ENCODE measurements at regions not wholly inside any gene's neighbourhood (a gene's known extent, or its start where the extent isn't known, plus 50 kb on each side); places are given as distances from the start of the nearest gene placed in this dataset.

GRCh38 chr1:231104917-231105316, 56.9 kb upstream of the TRIM67 start:
- H3K27ac ChIP-seq = no peak overlapping the region
- no peak for TF ChIP-seq CTCF (IDR thresholded peaks at IDR 0.05)
- H3K9me3 ChIP-seq = no peaks in the 10 kb centered on the region
- ATAC-seq (no peak), DNase-seq (no peak)
- H3K36me3 ChIP-seq (ENCODE audit: insufficient read depth in 1 of 2, low read depth in 1 of 2) = no peaks in the 10 kb centered on the region
- H3K27me3 ChIP-seq (ENCODE audit: insufficient read depth in 3 of 3, low read length in 2 of 3) = no peaks in the 10 kb centered on the region
- 91 to 97% (median 95%) methylated on average over 2 of the region's 2 CpGs for WGBS, 3 donors
- H3K4me3 ChIP-seq = no peak overlapping the region
- H3K4me1 ChIP-seq = peaks cover 12% of the 10 kb centered on the region
- intact Hi-C loops (cut with DNase I) = no loop called here

- Histone ChIP-seq H3K36me3 (ENCODE audit: insufficient read depth in 1 of 2, low read depth in 1 of 2) (no peaks in the 10 kb centered on the region), H3K27ac (no peak overlapping the region), H3K9me3 (no peaks in the 10 kb centered on the region), H3K4me3 (no peak overlapping the region), H3K27me3 (ENCODE audit: insufficient read depth in 3 of 3, low read length in 2 of 3) (no peaks in the 10 kb centered on the region), H3K4me1 (peaks cover 12% of the 10 kb centered on the region)
- DNase-seq = no peak
- TF ChIP-seq CTCF (IDR thresholded peaks at IDR 0.05) = no peak
- ATAC-seq = no peak
- intact Hi-C loops (cut with DNase I) = no loop called here
- WGBS, 3 donors = 75 to 87% (median 79%) methylated on average over 1 of the region's 1 CpG
These were observed 57.9 kb upstream of the TRIM67 start for GRCh38 chr1:231103961-231104360.

- H3K36me3 ChIP-seq (ENCODE audit: insufficient read depth in 1 of 2, low read depth in 1 of 2) = no peaks in the 10 kb centered on the region
- no peak for DNase-seq
- no peak overlapping the region for H3K4me3 ChIP-seq
- 40 to 47% (median 41%) methylated on average over 9 of the region's 9 CpGs for WGBS, 3 donors
- no peaks in the 10 kb centered on the region for H3K9me3 ChIP-seq
- no peak for ATAC-seq
- peaks cover 0 to 4% (median 0%) of the 10 kb centered on the region in 3 donors for H3K27me3 ChIP-seq (ENCODE audit: insufficient read depth in 3 of 3, low read length in 2 of 3)
- H3K4me1 ChIP-seq = no peaks in the 10 kb centered on the region
- TF ChIP-seq CTCF (IDR thresholded peaks at IDR 0.05) = no peak
- intact Hi-C loops (cut with DNase I) = no loop called here
- H3K27ac ChIP-seq = no peak overlapping the region
These were observed 60.1 kb upstream of the FAM89A start for GRCh38 chr1:231099996-231100767.

GRCh38 chr1:231099311-231099710, 59.3 kb upstream of the FAM89A start:
- Histone ChIP-seq H3K9me3 (no peaks in the 10 kb centered on the region), H3K27me3 (ENCODE audit: insufficient read depth in 3 of 3, low read length in 2 of 3) (peaks cover 0 to 4% (median 0%) of the 10 kb centered on the region in 3 donors), H3K4me1 (no peaks in the 10 kb centered on the region), H3K36me3 (ENCODE audit: insufficient read depth in 1 of 2, low read depth in 1 of 2) (no peaks in the 10 kb centered on the region), H3K27ac (no peak overlapping the region), H3K4me3 (no peak overlapping the region)
- ATAC-seq (no peak), DNase-seq (no peak)
- intact Hi-C loops (cut with DNase I) = no loop called here
- TF ChIP-seq CTCF (IDR thresholded peaks at IDR 0.05) = no peak
- WGBS, 3 donors = 88 to 94% (median 88%) methylated on average over 6 of the region's 6 CpGs

GRCh38 chr1:231095595-231095994, 55.5 kb upstream of the FAM89A start:
- peaks cover 0 to 5% (median 4%) of the 10 kb centered on the region in 3 donors for H3K27me3 ChIP-seq (ENCODE audit: insufficient read depth in 3 of 3, low read length in 2 of 3)
- ATAC-seq = no peak
- no peak for DNase-seq
- no peaks in the 10 kb centered on the region for H3K9me3 ChIP-seq
- H3K36me3 ChIP-seq (ENCODE audit: insufficient read depth in 1 of 2, low read depth in 1 of 2) = no peaks in the 10 kb centered on the region
- whole genome bisulfite sequencing, 3 donors = 91 to 93% (median 92%) methylated on average over 5 of the region's 5 CpGs
- no peak for TF ChIP-seq CTCF (IDR thresholded peaks at IDR 0.05)
- intact Hi-C loops (cut with DNase I) = no loop called here
- H3K4me1 ChIP-seq = no peaks in the 10 kb centered on the region
- no peak overlapping the region for H3K4me3 ChIP-seq
- H3K27ac ChIP-seq = no peak overlapping the region

Measured in psoas muscle (tissue), 7 donors.